GM12872 (cell line): ENCODE measurements at regions not wholly inside any gene's neighbourhood (a gene's known extent, or its start where the extent isn't known, plus 50 kb on each side); places are given as distances from the start of the nearest gene placed in this dataset.

Experiments
- TF ChIP-seq, protein P1 (sequence below): IDR thresholded peaks from 3 replicates; pipeline ENCODE4 v1.5.1; 2011; ENCODE audit warnings: low read depth, mild to moderate bottlenecking, low read length, moderate library complexity; ENCODE audit not compliant: insufficient read depth

- TF ChIP-seq, protein P1, sequence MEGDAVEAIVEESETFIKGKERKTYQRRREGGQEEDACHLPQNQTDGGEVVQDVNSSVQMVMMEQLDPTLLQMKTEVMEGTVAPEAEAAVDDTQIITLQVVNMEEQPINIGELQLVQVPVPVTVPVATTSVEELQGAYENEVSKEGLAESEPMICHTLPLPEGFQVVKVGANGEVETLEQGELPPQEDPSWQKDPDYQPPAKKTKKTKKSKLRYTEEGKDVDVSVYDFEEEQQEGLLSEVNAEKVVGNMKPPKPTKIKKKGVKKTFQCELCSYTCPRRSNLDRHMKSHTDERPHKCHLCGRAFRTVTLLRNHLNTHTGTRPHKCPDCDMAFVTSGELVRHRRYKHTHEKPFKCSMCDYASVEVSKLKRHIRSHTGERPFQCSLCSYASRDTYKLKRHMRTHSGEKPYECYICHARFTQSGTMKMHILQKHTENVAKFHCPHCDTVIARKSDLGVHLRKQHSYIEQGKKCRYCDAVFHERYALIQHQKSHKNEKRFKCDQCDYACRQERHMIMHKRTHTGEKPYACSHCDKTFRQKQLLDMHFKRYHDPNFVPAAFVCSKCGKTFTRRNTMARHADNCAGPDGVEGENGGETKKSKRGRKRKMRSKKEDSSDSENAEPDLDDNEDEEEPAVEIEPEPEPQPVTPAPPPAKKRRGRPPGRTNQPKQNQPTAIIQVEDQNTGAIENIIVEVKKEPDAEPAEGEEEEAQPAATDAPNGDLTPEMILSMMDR, result no peak
These were observed 215.9 kb downstream of the SOX9 start for GRCh38 chr17:72336804-72337070.

DNA sequence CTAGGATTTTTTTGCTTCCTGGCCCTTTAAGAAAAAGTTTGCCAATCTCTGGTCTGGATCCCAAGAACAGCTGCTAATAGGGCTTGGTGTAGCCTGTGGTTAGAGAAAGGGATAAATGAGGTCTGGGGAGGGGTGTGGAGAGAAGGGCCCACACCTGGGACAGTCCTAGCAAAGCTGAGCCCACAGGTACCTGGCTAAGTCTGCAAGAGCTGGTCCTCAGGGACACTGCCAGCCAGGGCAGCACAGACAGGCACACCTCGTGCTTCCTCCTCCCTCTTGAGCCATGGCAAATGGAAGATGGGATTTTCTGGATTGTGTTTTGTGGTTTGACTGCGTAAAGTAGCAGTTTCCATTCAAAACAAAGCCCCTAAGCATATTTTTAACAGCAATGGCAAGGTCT lies 217.5 kb downstream of the SOX9 start:
- TF ChIP-seq, protein P1, result no peak

DNA sequence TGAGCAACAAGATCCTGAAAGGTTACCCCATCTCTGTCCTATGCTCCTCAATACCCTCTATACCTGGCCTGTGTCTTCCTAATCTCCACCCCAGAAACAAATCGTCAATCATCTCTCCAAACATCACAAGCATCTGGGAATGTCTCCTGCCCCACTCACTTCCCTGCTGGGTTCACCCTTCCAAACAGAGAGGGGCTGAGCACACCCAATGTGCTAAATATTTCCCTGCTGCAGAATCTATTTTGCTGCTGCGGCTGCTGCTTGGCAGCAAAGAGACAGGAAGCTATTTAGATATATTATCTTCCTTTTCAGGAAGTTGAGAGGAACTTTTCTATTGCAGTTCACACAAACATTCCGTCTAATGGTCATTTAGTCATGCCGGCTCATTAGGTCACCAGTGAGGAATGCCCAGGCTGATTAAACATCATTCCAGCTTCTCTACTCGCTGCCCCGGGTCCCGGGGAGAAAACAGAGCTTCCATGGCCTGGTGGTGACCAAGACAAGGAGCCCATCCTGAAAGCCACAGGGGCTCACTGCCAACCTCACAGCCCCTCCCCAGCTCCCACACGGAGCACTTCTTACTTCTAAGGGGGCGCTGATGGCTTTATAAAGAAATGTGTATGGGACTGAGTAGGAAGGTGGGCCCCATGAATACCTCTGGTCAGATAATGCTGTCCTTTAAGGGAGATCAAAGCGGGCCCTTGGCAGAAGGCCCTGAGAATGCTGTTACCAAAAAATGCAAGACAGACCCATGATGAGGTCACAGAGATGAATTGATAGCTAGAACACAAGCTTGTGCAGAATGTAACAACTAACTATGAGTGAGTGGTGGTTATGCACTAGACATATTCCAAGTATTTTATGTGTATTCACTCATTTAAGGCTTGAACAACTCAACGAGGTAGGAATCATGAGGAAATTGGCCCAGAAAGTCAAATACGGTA lies 218.3 kb downstream of the SOX9 start:
- TF ChIP-seq, protein P1, result no peak

GRCh38 chr17:72340836-72341235 lies 220.0 kb downstream of the SOX9 start:
- TF ChIP-seq, protein P1, result no peak

- TF ChIP-seq, protein P1, result no peak
These were observed 221.2 kb downstream of the SOX9 start for GRCh38 chr17:72342061-72342460.

DNA sequence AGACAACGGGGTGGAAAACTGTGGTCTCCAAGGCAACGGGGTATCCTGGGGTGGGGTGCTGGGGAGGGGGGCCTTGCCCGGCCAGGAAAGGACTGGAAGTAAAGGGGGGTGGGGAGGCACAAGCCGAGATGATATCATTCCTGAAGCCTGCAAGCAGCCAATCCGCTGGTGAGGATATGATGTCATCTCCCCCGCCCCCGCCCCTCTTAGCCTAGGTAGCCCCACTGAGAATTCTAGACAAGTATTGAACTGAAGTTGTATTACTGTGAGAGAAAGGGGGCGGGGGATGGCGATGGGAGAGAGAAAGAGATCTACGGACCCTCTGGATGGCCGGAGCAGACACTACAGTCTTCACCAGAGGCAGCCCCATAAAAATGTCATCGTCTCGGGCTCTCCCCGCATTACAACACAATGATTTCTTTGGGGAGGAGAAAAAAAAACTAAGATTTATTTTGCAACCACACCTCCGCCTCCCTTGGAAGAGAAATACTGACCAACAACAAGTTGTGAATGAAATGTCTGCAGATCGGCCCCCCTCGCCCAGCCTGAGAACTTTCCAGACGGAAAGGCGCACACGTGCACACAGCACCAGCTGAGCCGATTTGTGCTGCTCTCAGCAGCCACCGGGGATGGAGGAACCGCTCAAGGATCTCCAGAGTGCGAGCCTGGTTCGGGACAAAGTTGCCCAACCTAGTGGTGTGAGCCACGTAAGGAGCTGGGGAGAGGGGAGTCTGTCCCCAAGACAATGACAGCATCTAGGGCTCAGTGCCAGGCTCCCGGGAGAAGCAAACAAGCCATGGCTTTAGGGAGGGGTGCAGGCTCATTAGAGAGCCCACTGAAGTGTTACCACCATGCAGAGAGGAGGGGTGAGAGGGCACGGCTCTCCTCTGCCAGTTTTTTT lies 222.1 kb downstream of the SOX9 start:
- TF ChIP-seq, protein P1, result no peak

- TF ChIP-seq, protein P1, result no peak
These were observed 223.1 kb downstream of the SOX9 start for GRCh38 chr17:72343911-72344310.
